Peyer's patch (tissue), 4 donors: ENCODE measurements at regions not wholly inside any gene's neighbourhood (a gene's known extent, or its start where the extent isn't known, plus 50 kb on each side); places are given as distances from the start of the nearest gene placed in this dataset.

ENCODE experiments used
- POLR2A ChIP-seq, 2 donors: fragments of 450-650 bp; IDR thresholded peaks; one replicate each; pipeline ENCODE4 v1.5.1; 2017; ENCODE audit warnings: antibody characterized with exemption in 2 of 2, mild to moderate bottlenecking in 2 of 2, moderate library complexity in 2 of 2
- TF ChIP-seq, protein P1 (sequence below), 6 experiments: fragments of 450-650 bp in 4 of 6; fragments of 200-600 bp in 2 of 6; sonication (generic) in 1 of 6; IDR thresholded peaks; one replicate each; pipeline ENCODE4 v1.5.1; 2017 to 2019; ENCODE audit warnings: antibody characterized with exemption in 6 of 6, mild to moderate bottlenecking in 3 of 6, moderate library complexity in 1 of 6

DNA sequence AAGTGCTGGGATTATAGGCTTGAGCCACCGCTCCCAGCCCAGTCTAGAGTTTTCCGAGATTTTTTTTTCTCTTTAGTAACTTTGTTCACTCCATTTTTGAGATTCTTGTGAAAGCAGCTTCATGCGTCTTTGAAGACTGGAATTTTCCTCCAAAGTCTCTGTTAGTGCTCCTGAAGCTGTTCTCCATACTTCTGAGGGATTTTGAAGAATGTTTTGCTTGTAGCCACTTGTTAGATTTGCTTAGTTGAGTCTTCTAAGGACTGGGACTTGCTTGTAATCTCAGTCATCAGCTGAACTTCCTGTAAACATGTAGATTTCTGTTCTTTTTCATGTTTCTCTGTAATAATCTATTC lies 234.3 kb downstream of the MYCN start:
- TF ChIP-seq, protein P1, sequence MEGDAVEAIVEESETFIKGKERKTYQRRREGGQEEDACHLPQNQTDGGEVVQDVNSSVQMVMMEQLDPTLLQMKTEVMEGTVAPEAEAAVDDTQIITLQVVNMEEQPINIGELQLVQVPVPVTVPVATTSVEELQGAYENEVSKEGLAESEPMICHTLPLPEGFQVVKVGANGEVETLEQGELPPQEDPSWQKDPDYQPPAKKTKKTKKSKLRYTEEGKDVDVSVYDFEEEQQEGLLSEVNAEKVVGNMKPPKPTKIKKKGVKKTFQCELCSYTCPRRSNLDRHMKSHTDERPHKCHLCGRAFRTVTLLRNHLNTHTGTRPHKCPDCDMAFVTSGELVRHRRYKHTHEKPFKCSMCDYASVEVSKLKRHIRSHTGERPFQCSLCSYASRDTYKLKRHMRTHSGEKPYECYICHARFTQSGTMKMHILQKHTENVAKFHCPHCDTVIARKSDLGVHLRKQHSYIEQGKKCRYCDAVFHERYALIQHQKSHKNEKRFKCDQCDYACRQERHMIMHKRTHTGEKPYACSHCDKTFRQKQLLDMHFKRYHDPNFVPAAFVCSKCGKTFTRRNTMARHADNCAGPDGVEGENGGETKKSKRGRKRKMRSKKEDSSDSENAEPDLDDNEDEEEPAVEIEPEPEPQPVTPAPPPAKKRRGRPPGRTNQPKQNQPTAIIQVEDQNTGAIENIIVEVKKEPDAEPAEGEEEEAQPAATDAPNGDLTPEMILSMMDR (IDR thresholded peaks at IDR 0.05), result no peak
- TF ChIP-seq POLR2A (IDR thresholded peaks at IDR 0.05), result no peak
